ENCODE measurements at regions not wholly inside any gene's neighbourhood (a gene's known extent, or its start where the extent isn't known, plus 50 kb on each side); places are given as distances from the start of the nearest gene placed in this dataset.

- CTCF ChIA-PET, result no interaction called here
These were observed 789.4 kb downstream of the STPG2 start for GRCh38 chr4:97353876-97354275.

More at GRCh38 chr4:97353876-97354275, 789.4 kb downstream of the STPG2 start:
- H3K4me2 ChIP-seq (ENCODE audit: insufficient read depth, low read length), result no peak overlapping the region
- no peak overlapping the region for H3K9ac ChIP-seq (replicated peaks; ENCODE audit: extremely low read depth, insufficient read depth, low read length)
- FAIRE-seq, result no peak
- no peak overlapping the region for H3K4me3 ChIP-seq (replicated peaks in 1 of 3; ENCODE audit: insufficient read depth in 1 of 3, low read depth in 1 of 3, low read length in 3 of 3)
- no peak for DNase-seq (ENCODE audit: low read depth, low spot score)
- no peaks in the 10 kb centered on the region for H3K9me1 ChIP-seq (replicated peaks; ENCODE audit: control insufficient read depth, extremely low read depth, insufficient read depth, low read length)
- intact Hi-C loops (cut with micrococcal nuclease), result no loop called here
- TF ChIP-seq JUN (IDR thresholded peaks at IDR 0.05; ENCODE audit: borderline replicate concordance, insufficient read depth, insufficient read length, low read depth) (no peak), GATA2 (IDR thresholded peaks at IDR 0.05; ENCODE audit: insufficient read depth, insufficient read length, low read depth, low read length) (no peak), MYC (IDR thresholded peaks at IDR 0.05; ENCODE audit: low read depth, low read length) (no peak), MAX (IDR thresholded peaks at IDR 0.05; ENCODE audit: insufficient read depth, insufficient read length) (no peak), EZH2 (IDR thresholded peaks at IDR 0.05; ENCODE audit: borderline replicate concordance, low read depth, low read length, severe bottlenecking) (no peak), CTCF (IDR thresholded peaks at IDR 0.05; ENCODE audit: extremely low read depth in 1 of 2, insufficient read depth in 1 of 2, low read depth in 1 of 2, low read length in 2 of 2) (no peak), FOS (IDR thresholded peaks at IDR 0.05; ENCODE audit: borderline replicate concordance, insufficient read depth, low read length) (no peak), POLR2A (IDR thresholded peaks at IDR 0.05; ENCODE audit: low read depth, low read length) (no peak), POLR2AphosphoS5 (IDR thresholded peaks at IDR 0.05; ENCODE audit: insufficient read depth, low read depth, low read length) (no peak)
- H3K36me3 ChIP-seq (ENCODE audit: control insufficient read depth in 2 of 2, extremely low read depth in 1 of 2, insufficient read depth in 2 of 2, low read length in 2 of 2), result no peaks in the 10 kb centered on the region
- H3K4me1 ChIP-seq (ENCODE audit: control insufficient read depth, extremely low read depth, insufficient read depth, low read length), result no peaks in the 10 kb centered on the region
- H3K27ac ChIP-seq (ENCODE audit: insufficient read depth, low read depth, low read length), result no peak overlapping the region
- H3K79me2 ChIP-seq (ENCODE audit: control insufficient read depth, insufficient read depth, low read length), result no peaks in the 10 kb centered on the region
- dilution Hi-C loops (cut with MboI; ENCODE audit: extremely low pct_ligation_motif_present, low sequenced_read_pairs), result no loop called here
- H2AFZ ChIP-seq (ENCODE audit: low read depth, low read length), result no peak overlapping the region
- no peaks in the 10 kb centered on the region for H4K20me1 ChIP-seq (replicated peaks; ENCODE audit: control insufficient read depth, extremely low read depth, insufficient read depth, low read length)
- H3K27me3 ChIP-seq (ENCODE audit: control insufficient read depth in 2 of 2, insufficient read depth in 2 of 2, low read length in 2 of 2), result no peaks in the 10 kb centered on the region
- BruUV-seq (replicated peaks), result no TSS peak
- POLR2A ChIA-PET, result no interaction called here
- H3K9me3 ChIP-seq (replicated peaks; ENCODE audit: control insufficient read depth, insufficient read depth, low read length), result no peaks in the 10 kb centered on the region
